ENCODE measurements at regions not wholly inside any gene's neighbourhood (a gene's known extent, or its start where the extent isn't known, plus 50 kb on each side); places are given as distances from the start of the nearest gene placed in this dataset.

DNA sequence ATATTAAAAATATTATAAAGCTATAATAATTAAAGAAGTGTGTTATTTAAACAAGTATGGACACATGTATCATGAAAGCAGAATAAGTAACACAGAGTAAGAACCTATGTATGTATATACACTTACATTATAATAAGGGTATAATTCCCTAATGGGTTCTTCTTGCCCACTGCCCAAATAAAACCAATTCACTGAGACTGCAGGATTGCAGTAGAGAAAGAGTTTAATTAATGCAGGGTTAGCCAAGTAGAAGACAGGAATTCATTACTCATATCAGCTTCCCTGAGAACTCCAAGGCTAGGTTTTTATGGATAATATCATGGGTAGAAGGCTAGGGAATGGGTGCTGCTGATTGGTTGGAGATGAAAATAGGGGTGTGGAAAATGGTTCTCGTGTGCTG lies 53.8 kb upstream of the SAMD3 start:
- WGBS, 2 donors, result 86 to 95% methylated on average over 1 of the region's 1 CpG
- H3K27me3 ChIP-seq, result no peaks in the 10 kb centered on the region
- no peaks in the 10 kb centered on the region for H3K36me3 ChIP-seq
- DNase-seq (no peak), ATAC-seq (ENCODE audit: low FRiP score in 2 of 2) (no peak)
- TF ChIP-seq, protein P1, sequence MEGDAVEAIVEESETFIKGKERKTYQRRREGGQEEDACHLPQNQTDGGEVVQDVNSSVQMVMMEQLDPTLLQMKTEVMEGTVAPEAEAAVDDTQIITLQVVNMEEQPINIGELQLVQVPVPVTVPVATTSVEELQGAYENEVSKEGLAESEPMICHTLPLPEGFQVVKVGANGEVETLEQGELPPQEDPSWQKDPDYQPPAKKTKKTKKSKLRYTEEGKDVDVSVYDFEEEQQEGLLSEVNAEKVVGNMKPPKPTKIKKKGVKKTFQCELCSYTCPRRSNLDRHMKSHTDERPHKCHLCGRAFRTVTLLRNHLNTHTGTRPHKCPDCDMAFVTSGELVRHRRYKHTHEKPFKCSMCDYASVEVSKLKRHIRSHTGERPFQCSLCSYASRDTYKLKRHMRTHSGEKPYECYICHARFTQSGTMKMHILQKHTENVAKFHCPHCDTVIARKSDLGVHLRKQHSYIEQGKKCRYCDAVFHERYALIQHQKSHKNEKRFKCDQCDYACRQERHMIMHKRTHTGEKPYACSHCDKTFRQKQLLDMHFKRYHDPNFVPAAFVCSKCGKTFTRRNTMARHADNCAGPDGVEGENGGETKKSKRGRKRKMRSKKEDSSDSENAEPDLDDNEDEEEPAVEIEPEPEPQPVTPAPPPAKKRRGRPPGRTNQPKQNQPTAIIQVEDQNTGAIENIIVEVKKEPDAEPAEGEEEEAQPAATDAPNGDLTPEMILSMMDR (IDR thresholded peaks at IDR 0.05), result no peak
- TF ChIP-seq EP300 (IDR thresholded peaks at IDR 0.05) (no peak), POLR2AphosphoS5 (IDR thresholded peaks at IDR 0.05) (no peak)
- H3K4me3 ChIP-seq, result no peak overlapping the region
- no peak overlapping the region for H3K27ac ChIP-seq
- peaks cover 5 to 24% (median 18%) of the 10 kb centered on the region in 4 donors for H3K9me3 ChIP-seq
- H3K4me1 ChIP-seq, result no peaks in the 10 kb centered on the region

DNA sequence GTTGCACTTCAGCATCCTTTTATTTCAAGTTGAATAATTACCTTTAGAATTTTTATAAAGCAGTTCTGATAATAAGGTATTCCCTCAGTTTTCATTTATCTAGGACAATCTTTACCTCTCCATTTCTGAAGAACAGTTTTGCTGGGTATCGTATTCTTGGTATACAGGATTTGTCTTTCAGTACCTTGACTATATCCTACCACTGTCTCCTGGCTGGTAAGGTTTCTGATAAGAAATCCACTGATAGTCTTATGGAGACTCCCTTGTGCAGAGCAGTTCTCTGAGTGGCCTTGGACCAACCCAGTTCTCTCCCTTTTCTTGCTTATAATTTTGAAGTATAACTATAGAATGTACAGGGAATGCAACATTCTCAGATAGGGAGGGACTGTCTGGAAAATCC lies 51.3 kb upstream of the SAMD3 start:
- Histone ChIP-seq H3K27me3 (no peaks in the 10 kb centered on the region), H3K4me1 (no peaks in the 10 kb centered on the region), H3K27ac (no peak overlapping the region), H3K36me3 (no peaks in the 10 kb centered on the region), H3K4me3 (no peak overlapping the region), H3K9me3 (peaks cover 5 to 24% (median 18%) of the 10 kb centered on the region in 4 donors)
- ATAC-seq (ENCODE audit: low FRiP score in 2 of 2) (no peak), DNase-seq (no peak)
- 95 to 100% methylated on average over 1 of the region's 1 CpG for WGBS, 2 donors
- TF ChIP-seq EP300 (IDR thresholded peaks at IDR 0.05) (no peak), POLR2A (IDR thresholded peaks at IDR 0.05) (no peak), POLR2AphosphoS5 (IDR thresholded peaks at IDR 0.05) (no peak)
- TF ChIP-seq, protein P1 (IDR thresholded peaks at IDR 0.05), result no peak
